ENCODE measurements at regions not wholly inside any gene's neighbourhood (a gene's known extent, or its start where the extent isn't known, plus 50 kb on each side); places are given as distances from the start of the nearest gene placed in this dataset.

DNA sequence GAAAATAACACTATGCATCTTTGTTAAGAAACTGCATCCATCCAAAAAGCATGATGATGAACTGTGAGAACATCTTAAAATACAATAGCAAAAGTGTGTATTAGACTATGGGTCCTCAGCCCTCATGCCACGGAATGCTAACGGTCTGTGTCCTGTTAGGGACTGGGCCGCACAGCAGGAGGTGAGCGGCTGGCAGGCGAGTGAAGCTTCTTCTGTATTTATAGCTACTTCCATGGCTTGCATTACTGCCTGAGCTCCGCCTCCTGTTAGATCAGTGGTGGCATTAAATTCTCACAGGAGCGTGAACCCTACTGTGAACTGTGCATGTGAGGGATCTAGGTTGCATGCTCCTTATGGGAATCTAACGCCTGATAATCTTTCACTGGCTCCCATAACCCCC, 129.8 kb downstream of the NXNL2 start:
- no peak for TF ChIP-seq ZNF580 (tag by site-specific recombination; IDR thresholded peaks at IDR 0.05)
- no peak for TF ChIP-seq HOXA7 (CRISPR knock-in tag; IDR thresholded peaks at IDR 0.05; ENCODE audit: borderline replicate concordance)
- TF ChIP-seq ZNF521 (tag by site-specific recombination; IDR thresholded peaks at IDR 0.05): no peak
- no peak for TF ChIP-seq CTCF (tag by site-specific recombination; IDR thresholded peaks at IDR 0.05)
- no peak for TF ChIP-seq BCL11A (tag by site-specific recombination; IDR thresholded peaks at IDR 0.05; ENCODE audit: low read depth)
- TF ChIP-seq KLF7 (tag by site-specific recombination; IDR thresholded peaks at IDR 0.05; ENCODE audit: borderline replicate concordance): no peak
- TF ChIP-seq ZNF274 (IDR thresholded peaks at IDR 0.05; ENCODE audit: low read length): no peak
- TF ChIP-seq ZNF274 (tag by site-specific recombination; IDR thresholded peaks at IDR 0.05; ENCODE audit: borderline replicate concordance): no peak
- no peak for TF ChIP-seq ZNF600 (tag by site-specific recombination; IDR thresholded peaks at IDR 0.05)
- TF ChIP-seq ZNF560 (tag by site-specific recombination; IDR thresholded peaks at IDR 0.05; ENCODE audit: borderline replicate concordance): no peak
- TF ChIP-seq ZNF544 (tag by site-specific recombination; IDR thresholded peaks at IDR 0.05): no peak
- TF ChIP-seq, protein P1, sequence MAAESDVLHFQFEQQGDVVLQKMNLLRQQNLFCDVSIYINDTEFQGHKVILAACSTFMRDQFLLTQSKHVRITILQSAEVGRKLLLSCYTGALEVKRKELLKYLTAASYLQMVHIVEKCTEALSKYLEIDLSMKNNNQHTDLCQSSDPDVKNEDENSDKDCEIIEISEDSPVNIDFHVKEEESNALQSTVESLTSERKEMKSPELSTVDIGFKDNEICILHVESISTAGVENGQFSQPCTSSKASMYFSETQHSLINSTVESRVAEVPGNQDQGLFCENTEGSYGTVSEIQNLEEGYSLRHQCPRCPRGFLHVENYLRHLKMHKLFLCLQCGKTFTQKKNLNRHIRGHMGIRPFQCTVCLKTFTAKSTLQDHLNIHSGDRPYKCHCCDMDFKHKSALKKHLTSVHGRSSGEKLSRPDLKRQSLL (tag by site-specific recombination; IDR thresholded peaks at IDR 0.05): no peak
